ENCODE measurements at regions not wholly inside any gene's neighbourhood (a gene's known extent, or its start where the extent isn't known, plus 50 kb on each side); places are given as distances from the start of the nearest gene placed in this dataset.

GRCh38 chr3:43783987-43784639 is 93.4 kb downstream of the ABHD5 start:
- intact Hi-C loops (cut with micrococcal nuclease) = no loop called here
- no peak overlapping the region for H3K4me3 Mint-ChIP-seq
- no peak for DNase-seq
- no peaks in the 10 kb centered on the region for H3K9me3 Mint-ChIP-seq
- no peaks in the 10 kb centered on the region for H3K4me1 Mint-ChIP-seq (ENCODE audit: low read depth)
- H3K27ac Mint-ChIP-seq = no peak overlapping the region
- CTCF ChIA-PET = interaction anchor here (1.0 kb wide), 1 partner anchor 414 kb away, joined by 4 read pairs; no protein-coding TSS in a partner anchor
- H3K27me3 Mint-ChIP-seq (ENCODE audit: low read depth) = no peaks in the 10 kb centered on the region
- no peaks in the 10 kb centered on the region for H3K36me3 Mint-ChIP-seq (ENCODE audit: low read depth)

- H3K4me3 Mint-ChIP-seq = no peak overlapping the region
- no peaks in the 10 kb centered on the region for H3K4me1 Mint-ChIP-seq (ENCODE audit: low read depth)
Observed at GRCh38 chr3:43784640-43785011, 93.9 kb downstream of the ABHD5 start.

GRCh38 chr3:43785551-43785950 is 94.8 kb downstream of the ABHD5 start:
- Mint-ChIP-seq H3K27ac (no peak overlapping the region), H3K4me3 (no peak overlapping the region), H3K4me1 (ENCODE audit: low read depth) (no peaks in the 10 kb centered on the region), H3K27me3 (ENCODE audit: low read depth) (no peaks in the 10 kb centered on the region), H3K36me3 (ENCODE audit: low read depth) (no peaks in the 10 kb centered on the region), H3K9me3 (no peaks in the 10 kb centered on the region)
- CTCF ChIA-PET = no interaction called here
- no peak for DNase-seq
- intact Hi-C loops (cut with micrococcal nuclease) = no loop called here

More at GRCh38 chr3:43784640-43785011, 93.9 kb downstream of the ABHD5 start:
- Mint-ChIP-seq H3K9me3 (no peaks in the 10 kb centered on the region), H3K27ac (no peak overlapping the region), H3K36me3 (ENCODE audit: low read depth) (no peaks in the 10 kb centered on the region), H3K27me3 (ENCODE audit: low read depth) (no peaks in the 10 kb centered on the region)
- intact Hi-C loops (cut with micrococcal nuclease) = no loop called here
- CTCF ChIA-PET = interaction anchor here (1.0 kb wide), 1 partner anchor 414 kb away, joined by 4 read pairs; no protein-coding TSS in a partner anchor
- DNase-seq = no peak

- intact Hi-C loops (cut with micrococcal nuclease) = no loop called here
- no peaks in the 10 kb centered on the region for H3K9me3 Mint-ChIP-seq
- no peaks in the 10 kb centered on the region for H3K27me3 Mint-ChIP-seq (ENCODE audit: low read depth)
- no peak overlapping the region for H3K27ac Mint-ChIP-seq
- CTCF ChIA-PET = no interaction called here
- no peaks in the 10 kb centered on the region for H3K36me3 Mint-ChIP-seq (ENCODE audit: low read depth)
- DNase-seq = no peak
- H3K4me1 Mint-ChIP-seq (ENCODE audit: low read depth) = no peaks in the 10 kb centered on the region
- no peak overlapping the region for H3K4me3 Mint-ChIP-seq
Observed at GRCh38 chr3:43786102-43786501, 95.4 kb downstream of the ABHD5 start.

GRCh38 chr3:43786526-43787305 is 96.0 kb downstream of the ABHD5 start:
- H3K27ac Mint-ChIP-seq = no peak overlapping the region
- no peaks in the 10 kb centered on the region for H3K36me3 Mint-ChIP-seq (ENCODE audit: low read depth)
- no peaks in the 10 kb centered on the region for H3K27me3 Mint-ChIP-seq (ENCODE audit: low read depth)
- intact Hi-C loops (cut with micrococcal nuclease) = no loop called here
- DNase-seq = no peak
- no peaks in the 10 kb centered on the region for H3K4me1 Mint-ChIP-seq (ENCODE audit: low read depth)
- H3K9me3 Mint-ChIP-seq = no peaks in the 10 kb centered on the region
- CTCF ChIA-PET = interaction anchor here (1.0 kb wide), 1 partner anchor 18 kb away, joined by 5 read pairs; no protein-coding TSS in a partner anchor
- no peak overlapping the region for H3K4me3 Mint-ChIP-seq

GRCh38 chr3:43787330-43787729 is 96.6 kb downstream of the ABHD5 start:
- intact Hi-C loops (cut with micrococcal nuclease) = no loop called here
- Mint-ChIP-seq H3K36me3 (ENCODE audit: low read depth) (no peaks in the 10 kb centered on the region), H3K9me3 (no peaks in the 10 kb centered on the region), H3K4me1 (ENCODE audit: low read depth) (no peaks in the 10 kb centered on the region), H3K27me3 (ENCODE audit: low read depth) (no peaks in the 10 kb centered on the region), H3K27ac (no peak overlapping the region), H3K4me3 (no peak overlapping the region)
- no peak for DNase-seq
- CTCF ChIA-PET = interaction anchor here (1.0 kb wide), 1 partner anchor 19 kb away, joined by 5 read pairs; no protein-coding TSS in a partner anchor

DNA sequence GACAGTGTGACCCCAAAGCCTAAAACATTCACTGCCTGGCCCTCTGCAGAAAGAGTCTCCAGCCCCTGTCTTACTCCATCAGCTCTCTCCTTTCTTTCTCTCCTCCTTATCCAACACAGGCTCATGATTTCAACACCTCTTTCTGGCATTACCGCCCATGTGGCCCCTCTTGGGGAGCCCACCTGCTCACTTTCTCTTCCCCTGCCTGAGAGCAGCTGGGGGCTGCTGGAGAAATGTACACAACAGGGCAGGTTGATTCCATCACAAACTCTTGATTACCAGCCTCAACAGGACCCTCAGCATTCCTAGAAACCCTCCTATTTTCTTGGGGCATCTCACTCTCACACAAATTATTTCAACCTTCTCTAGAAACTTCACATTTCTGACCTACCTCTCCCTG is 98.3 kb downstream of the ABHD5 start:
- intact Hi-C loops (cut with micrococcal nuclease) = no loop called here
- CTCF ChIA-PET = no interaction called here
- no peak overlapping the region for H3K4me3 Mint-ChIP-seq
- H3K36me3 Mint-ChIP-seq (ENCODE audit: low read depth) = no peaks in the 10 kb centered on the region
- H3K27me3 Mint-ChIP-seq (ENCODE audit: low read depth) = no peaks in the 10 kb centered on the region
- no peak for DNase-seq
- no peaks in the 10 kb centered on the region for H3K9me3 Mint-ChIP-seq
- no peak overlapping the region for H3K27ac Mint-ChIP-seq
- no peaks in the 10 kb centered on the region for H3K4me1 Mint-ChIP-seq (ENCODE audit: low read depth)

DNA sequence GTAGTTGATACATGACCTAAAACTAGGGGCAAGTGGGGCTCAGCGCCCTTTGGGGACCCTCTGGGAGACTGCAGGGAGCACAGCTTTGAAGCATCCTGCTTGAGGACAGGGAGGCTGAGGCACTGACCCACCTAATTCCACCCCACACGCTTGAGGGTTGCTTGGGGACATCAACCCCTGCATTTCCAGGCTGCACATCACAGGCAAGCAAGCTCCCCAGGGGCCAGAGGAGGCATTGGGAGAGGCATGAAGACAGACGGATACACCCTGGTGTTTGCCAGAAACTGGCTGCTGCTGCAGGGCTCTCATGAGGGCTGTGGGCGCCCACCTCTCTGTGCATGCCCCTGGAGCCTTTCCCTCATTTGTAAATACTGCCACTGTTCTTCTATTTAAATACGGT is 99.3 kb downstream of the ABHD5 start:
- no peaks in the 10 kb centered on the region for H3K9me3 Mint-ChIP-seq
- H3K27ac Mint-ChIP-seq = no peak overlapping the region
- H3K4me1 Mint-ChIP-seq (ENCODE audit: low read depth) = no peaks in the 10 kb centered on the region
- H3K27me3 Mint-ChIP-seq (ENCODE audit: low read depth) = no peaks in the 10 kb centered on the region
- H3K36me3 Mint-ChIP-seq (ENCODE audit: low read depth) = no peaks in the 10 kb centered on the region
- intact Hi-C loops (cut with micrococcal nuclease) = no loop called here
- DNase-seq = no peak
- CTCF ChIA-PET = no interaction called here
- no peak overlapping the region for H3K4me3 Mint-ChIP-seq

DNA sequence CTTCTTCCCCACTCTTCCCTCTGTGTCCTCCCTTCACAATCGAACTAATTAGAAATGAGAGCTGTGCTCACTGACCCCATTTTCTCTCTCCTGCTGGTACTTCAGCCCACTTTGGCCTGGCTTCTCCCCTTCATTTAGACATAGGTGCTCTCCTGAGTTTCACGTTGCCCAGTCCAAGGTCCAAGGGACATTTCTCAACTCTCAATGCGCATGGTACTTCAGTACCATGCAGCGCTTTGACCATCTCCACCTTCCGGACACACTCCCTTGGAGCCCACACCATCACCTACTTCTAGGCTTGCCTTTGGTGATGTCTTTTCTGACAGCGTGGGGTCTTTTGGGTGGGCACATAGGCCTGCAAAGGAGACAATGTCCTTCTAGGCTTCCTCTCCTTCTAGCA is 99.7 kb downstream of the ABHD5 start:
- H3K27ac Mint-ChIP-seq = no peak overlapping the region
- no peaks in the 10 kb centered on the region for H3K9me3 Mint-ChIP-seq
- CTCF ChIA-PET = no interaction called here
- intact Hi-C loops (cut with micrococcal nuclease) = no loop called here
- H3K4me1 Mint-ChIP-seq (ENCODE audit: low read depth) = no peaks in the 10 kb centered on the region
- DNase-seq = no peak
- no peak overlapping the region for H3K4me3 Mint-ChIP-seq
- H3K36me3 Mint-ChIP-seq (ENCODE audit: low read depth) = no peaks in the 10 kb centered on the region
- no peaks in the 10 kb centered on the region for H3K27me3 Mint-ChIP-seq (ENCODE audit: low read depth)

GRCh38 chr3:43791246-43791645 is 100.5 kb downstream of the ABHD5 start:
- no peak for DNase-seq
- no peak overlapping the region for H3K4me3 Mint-ChIP-seq
- intact Hi-C loops (cut with micrococcal nuclease) = no loop called here
- no peaks in the 10 kb centered on the region for H3K9me3 Mint-ChIP-seq
- CTCF ChIA-PET = no interaction called here
- H3K36me3 Mint-ChIP-seq (ENCODE audit: low read depth) = no peaks in the 10 kb centered on the region
- H3K27me3 Mint-ChIP-seq (ENCODE audit: low read depth) = no peaks in the 10 kb centered on the region
- H3K4me1 Mint-ChIP-seq (ENCODE audit: low read depth) = no peaks in the 10 kb centered on the region
- H3K27ac Mint-ChIP-seq = no peak overlapping the region

DNA sequence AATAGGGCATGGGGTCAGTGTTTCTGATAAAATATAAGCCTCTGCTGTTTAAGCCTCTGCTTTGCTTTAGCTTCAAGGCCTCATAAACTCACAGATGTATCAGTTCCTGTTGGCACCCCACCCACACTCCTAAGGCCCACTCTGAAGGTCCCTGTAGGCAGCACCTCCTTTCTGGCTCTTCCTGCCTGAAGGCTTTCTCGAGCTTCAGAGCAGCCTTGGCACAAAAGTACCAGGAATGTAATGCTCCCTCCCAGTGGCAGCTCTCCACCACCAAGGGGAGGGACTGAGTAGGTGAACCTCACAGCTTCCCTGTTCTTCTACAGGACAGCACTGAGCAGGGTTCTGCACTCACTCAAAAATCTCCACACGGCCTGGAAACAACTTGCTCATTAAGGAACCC is 102.2 kb downstream of the ABHD5 start:
- intact Hi-C loops (cut with micrococcal nuclease) = no loop called here
- no peak for DNase-seq
- Mint-ChIP-seq H3K36me3 (ENCODE audit: low read depth) (no peaks in the 10 kb centered on the region), H3K9me3 (no peaks in the 10 kb centered on the region), H3K4me3 (no peak overlapping the region), H3K27me3 (ENCODE audit: low read depth) (no peaks in the 10 kb centered on the region), H3K4me1 (ENCODE audit: low read depth) (no peaks in the 10 kb centered on the region), H3K27ac (no peak overlapping the region)
- CTCF ChIA-PET = no interaction called here

GRCh38 chr3:43793648-43794372 is 103.1 kb downstream of the ABHD5 start:
- no peak for DNase-seq
- Mint-ChIP-seq H3K36me3 (ENCODE audit: low read depth) (no peaks in the 10 kb centered on the region), H3K4me1 (ENCODE audit: low read depth) (no peaks in the 10 kb centered on the region), H3K9me3 (no peaks in the 10 kb centered on the region), H3K27me3 (ENCODE audit: low read depth) (no peaks in the 10 kb centered on the region), H3K4me3 (no peak overlapping the region), H3K27ac (no peak overlapping the region)
- CTCF ChIA-PET = no interaction called here
- intact Hi-C loops (cut with micrococcal nuclease) = no loop called here

- Mint-ChIP-seq H3K4me1 (ENCODE audit: low read depth) (no peaks in the 10 kb centered on the region), H3K4me3 (no peak overlapping the region), H3K36me3 (ENCODE audit: low read depth) (no peaks in the 10 kb centered on the region), H3K27me3 (ENCODE audit: low read depth) (no peaks in the 10 kb centered on the region), H3K27ac (no peak overlapping the region), H3K9me3 (no peaks in the 10 kb centered on the region)
- intact Hi-C loops (cut with micrococcal nuclease) = no loop called here
- DNase-seq = no peak
- CTCF ChIA-PET = no interaction called here
Observed at GRCh38 chr3:43794776-43795175, 104.0 kb downstream of the ABHD5 start.

All from activated naive CD4-positive, alpha-beta T cell treated with anti-CD3 and anti-CD28 coated beads for 36 hours (primary cell).